GM10248 (cell line): ENCODE measurements at regions not wholly inside any gene's neighbourhood (a gene's known extent, or its start where the extent isn't known, plus 50 kb on each side); places are given as distances from the start of the nearest gene placed in this dataset.

Source experiments
- CTCF ChIA-PET: fragments of 300-600 bp; sonication (Branson Sonifier 250); formaldehyde crosslinking; extraction: SDS; loops from one replicate; lab custom pipeline; 2021; ENCODE audit warnings: antibody characterized with exemption; lab: Yijun Ruan, JAX
- POLR2A ChIA-PET: fragments of 350-650 bp; sonication (Branson Sonifier 250); formaldehyde crosslinking; extraction: SDS; loops from one replicate; lab custom pipeline; 2020; ENCODE audit warnings: antibody characterized with exemption; lab: Yijun Ruan, JAX
- DNase-seq: peaks from one replicate; pipeline ENCODE4 v3.0.0; 2012; ENCODE audit errors: extremely low spot score
- TF ChIP-seq, protein P1 (sequence below): IDR thresholded peaks from 2 replicates; pipeline ENCODE4 v1.5.1; 2012; ENCODE audit warnings: mild to moderate bottlenecking, low read depth; ENCODE audit errors: extremely low read depth, missing control alignments, control extremely low read depth

DNA sequence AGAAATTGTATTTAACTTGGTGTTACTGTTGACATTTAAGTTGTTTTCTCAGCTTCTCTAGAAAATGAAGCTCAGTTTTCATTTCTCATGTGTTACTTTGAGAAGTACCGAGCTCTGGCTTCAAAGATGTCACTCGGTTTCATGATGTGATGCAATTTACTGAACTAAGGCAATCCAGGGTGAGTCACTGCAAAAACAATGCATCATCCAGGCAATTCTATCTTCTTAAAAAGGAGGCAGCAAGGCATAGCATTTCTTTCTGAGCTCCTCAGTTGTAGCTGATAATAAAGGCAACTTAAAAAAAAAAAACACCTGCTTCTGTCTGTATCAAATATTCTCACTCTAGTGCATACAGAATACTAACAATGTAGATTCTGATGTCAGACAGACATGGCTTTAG is 91.1 kb upstream of the KCNA4 start:
- TF ChIP-seq, protein P1, sequence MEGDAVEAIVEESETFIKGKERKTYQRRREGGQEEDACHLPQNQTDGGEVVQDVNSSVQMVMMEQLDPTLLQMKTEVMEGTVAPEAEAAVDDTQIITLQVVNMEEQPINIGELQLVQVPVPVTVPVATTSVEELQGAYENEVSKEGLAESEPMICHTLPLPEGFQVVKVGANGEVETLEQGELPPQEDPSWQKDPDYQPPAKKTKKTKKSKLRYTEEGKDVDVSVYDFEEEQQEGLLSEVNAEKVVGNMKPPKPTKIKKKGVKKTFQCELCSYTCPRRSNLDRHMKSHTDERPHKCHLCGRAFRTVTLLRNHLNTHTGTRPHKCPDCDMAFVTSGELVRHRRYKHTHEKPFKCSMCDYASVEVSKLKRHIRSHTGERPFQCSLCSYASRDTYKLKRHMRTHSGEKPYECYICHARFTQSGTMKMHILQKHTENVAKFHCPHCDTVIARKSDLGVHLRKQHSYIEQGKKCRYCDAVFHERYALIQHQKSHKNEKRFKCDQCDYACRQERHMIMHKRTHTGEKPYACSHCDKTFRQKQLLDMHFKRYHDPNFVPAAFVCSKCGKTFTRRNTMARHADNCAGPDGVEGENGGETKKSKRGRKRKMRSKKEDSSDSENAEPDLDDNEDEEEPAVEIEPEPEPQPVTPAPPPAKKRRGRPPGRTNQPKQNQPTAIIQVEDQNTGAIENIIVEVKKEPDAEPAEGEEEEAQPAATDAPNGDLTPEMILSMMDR = no peak
- POLR2A ChIA-PET = no interaction called here
- DNase-seq = no peak
- CTCF ChIA-PET = interaction anchor here (1.4 to 4.6 kb wide), 4 partner anchors 8 to 35 kb away, joined by 4 to 23 read pairs (median 8); no protein-coding TSS in a partner anchor

- TF ChIP-seq, protein P1 = no peak
- POLR2A ChIA-PET = no interaction called here
- DNase-seq = no peak
- CTCF ChIA-PET = interaction anchor here (1.0 to 1.6 kb wide), 4 partner anchors 19 to 33 kb away, joined by 3 to 8 read pairs (median 4); no protein-coding TSS in a partner anchor
Observed at GRCh38 chr11:30109774-30110173, 92.9 kb upstream of the KCNA4 start.

- POLR2A ChIA-PET = no interaction called here
- DNase-seq = no peak
- TF ChIP-seq, protein P1 = no peak
- CTCF ChIA-PET = interaction anchor here (1.4 to 1.6 kb wide), 3 partner anchors 18 to 33 kb away, joined by 3 to 8 read pairs (median 5); no protein-coding TSS in a partner anchor
Observed at GRCh38 chr11:30110691-30111090, 93.9 kb upstream of the KCNA4 start.

DNA sequence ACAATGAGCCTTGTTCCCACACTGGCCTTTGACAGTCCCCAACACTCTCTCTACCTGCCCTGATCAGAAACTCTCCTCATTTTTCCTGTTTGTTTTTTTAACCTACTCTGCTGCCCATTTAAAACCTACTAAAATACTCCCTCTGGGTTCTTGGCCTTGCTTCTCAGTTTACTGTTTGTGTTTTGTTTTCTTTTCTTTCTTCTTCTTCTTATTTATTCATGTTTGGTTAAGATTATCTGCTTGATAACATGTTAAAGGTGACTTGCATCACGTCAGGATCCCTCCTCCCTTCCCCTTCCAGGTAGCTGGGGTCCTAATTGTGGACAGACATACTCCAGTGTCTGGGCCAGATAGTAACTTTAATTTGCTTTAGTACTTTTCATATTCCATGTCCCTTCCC is 95.0 kb upstream of the KCNA4 start:
- no peak for DNase-seq
- ChIA-PET CTCF (interaction anchor here (1.3 to 7.0 kb wide), 2 partner anchors 15 to 31 kb away, joined by 3 to 72 read pairs; no protein-coding TSS in a partner anchor), POLR2A (no interaction called here)
- TF ChIP-seq, protein P1 = no peak

- ChIA-PET POLR2A (no interaction called here), CTCF (interaction anchor here (4.1 to 7.0 kb wide), 2 partner anchors 14 to 30 kb away, joined by 14 to 72 read pairs; no protein-coding TSS in a partner anchor)
- DNase-seq = no peak
- TF ChIP-seq, protein P1 = no peak
Observed at GRCh38 chr11:30113326-30113898, 96.6 kb upstream of the KCNA4 start.

DNA sequence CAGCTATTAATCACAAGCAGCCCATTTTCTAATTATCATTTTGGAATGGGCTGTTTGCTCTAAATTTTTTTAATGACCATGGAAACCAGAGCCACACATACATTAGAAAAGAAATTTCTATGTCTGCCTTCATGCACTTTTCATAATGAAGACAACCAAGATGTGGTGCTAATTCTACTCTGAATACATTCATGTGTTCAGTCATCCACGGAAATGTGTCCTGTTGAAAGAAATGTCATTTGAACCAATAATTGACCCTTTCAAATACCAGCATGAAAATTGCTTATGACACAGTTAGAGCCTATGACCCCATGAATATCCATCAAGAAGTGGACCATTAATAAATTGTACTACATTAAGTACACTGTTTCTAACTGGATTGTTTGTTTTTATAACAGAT is 99.7 kb upstream of the KCNA4 start:
- DNase-seq = no peak
- ChIA-PET POLR2A (no interaction called here), CTCF (interaction anchor here (1.0 to 7.0 kb wide), 6 partner anchors 10 to 27 kb away, joined by 3 to 72 read pairs (median 4); no protein-coding TSS in a partner anchor)
- TF ChIP-seq, protein P1 = no peak
